Kidney (tissue), 13 donors: ENCODE measurements at regions not wholly inside any gene's neighbourhood (a gene's known extent, or its start where the extent isn't known, plus 50 kb on each side); places are given as distances from the start of the nearest gene placed in this dataset.

ENCODE experiments used
- DNase-seq, 5 donors: peaks; one replicate each; pipeline ENCODE4 v3.0.0-alpha.2; 2013 to 2020
- FAIRE-seq: peaks from 2 replicates; lab custom pipeline; 2012; peaks lifted over from hg19 to GRCh38; lab: Jason Lieb, UNC
- H3K27ac ChIP-seq, 2 donors: one replicate each; pipeline ENCODE4 v1.7.0; 2013; ENCODE audit warnings: low read depth in 2 of 2, low read length in 2 of 2, inconsistent platforms in 1 of 2
- H3K27me3 ChIP-seq: one replicate; pipeline ENCODE4 v1.7.1; 2013; ENCODE audit warnings: low read length, inconsistent platforms; ENCODE audit not compliant: control insufficient read depth, insufficient read depth
- H3K36me3 ChIP-seq, 3 donors: one replicate each; pipeline versions ENCODE4 v1.7.0 to v1.7.1; 2013; ENCODE audit warnings: low read length in 3 of 3, control low read depth in 1 of 3, inconsistent platforms in 1 of 3; ENCODE audit not compliant: insufficient read depth in 3 of 3, control insufficient read depth in 2 of 3
- H3K4me1 ChIP-seq, 3 donors: one replicate each; pipeline versions ENCODE4 v1.7.0 to v1.7.1; 2013; ENCODE audit warnings: low read length in 3 of 3, inconsistent platforms in 1 of 3, low read depth in 1 of 3; ENCODE audit not compliant: control insufficient read depth in 2 of 3, insufficient read depth in 2 of 3
- H3K4me3 ChIP-seq, 3 donors: one replicate each; pipeline versions ENCODE4 v1.7.0 to v1.8.1; 2013; ENCODE audit warnings: low read length in 3 of 3, control low read depth in 1 of 3, inconsistent platforms in 1 of 3
- H3K9ac ChIP-seq, 3 donors: one replicate each; pipeline versions ENCODE4 v1.7.0 to v1.7.1; 2013; ENCODE audit warnings: low read length in 3 of 3, control low read depth in 1 of 3, inconsistent platforms in 1 of 3
- H3K9me3 ChIP-seq, 3 donors: one replicate each; pipeline versions ENCODE4 v1.7.0 to v1.7.1; 2013; ENCODE audit warnings: low read length in 3 of 3, control low read depth in 1 of 3, inconsistent platforms in 1 of 3; ENCODE audit not compliant: control insufficient read depth in 2 of 3, insufficient read depth in 1 of 3
- CTCF ChIP-seq: IDR thresholded peaks from 3 replicates; pipeline ENCODE4 v1.5.1; 2012; ENCODE audit warnings: mild to moderate bottlenecking, moderate library complexity, borderline replicate concordance; ENCODE audit not compliant: insufficient read depth; ENCODE audit errors: extremely low read depth
- intact Hi-C: fragments of 100-400 bp; cut with DNase I; formaldehyde crosslinking; loops from one replicate; pipeline ENCODE4 v1.11.1; 2022
- donor health status: control.
- donor health status: control.
- donor health status: control.
- donor health status: control.
- donor health status: control.
- donor health status: DM: yes; HTN: yes; CAD: no.
- donor health status: Normal renal cell carcinoma (clear cell type).

DNA sequence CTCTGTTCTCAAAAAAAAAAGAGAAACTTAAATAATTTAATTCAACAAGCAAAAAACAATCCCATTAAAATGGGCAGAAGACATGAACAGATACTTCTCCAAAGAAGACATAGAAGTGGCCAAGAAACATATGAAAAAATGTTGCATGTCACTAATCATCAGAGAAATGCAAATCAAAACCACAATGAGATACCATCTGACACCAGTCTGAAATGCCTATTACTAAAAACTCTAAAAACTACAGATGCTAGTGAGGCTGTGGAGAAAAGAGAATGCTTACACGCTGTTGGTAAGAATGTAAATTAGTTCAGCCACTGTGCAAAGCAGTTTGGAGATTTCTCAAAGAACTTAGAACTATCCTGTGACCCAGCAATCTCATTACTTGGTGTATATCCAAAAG lies 382.9 kb downstream of the OTOL1 start:
- H3K4me1 ChIP-seq: no peaks in the 10 kb centered on the region
- H3K27me3 ChIP-seq: no peaks in the 10 kb centered on the region
- intact Hi-C loops: no loop called here
- no peaks in the 10 kb centered on the region for H3K9me3 ChIP-seq
- no peak for TF ChIP-seq CTCF
- FAIRE-seq (no peak), DNase-seq (no peak)
- H3K9ac ChIP-seq: no peak overlapping the region
- H3K36me3 ChIP-seq: no peaks in the 10 kb centered on the region
- no peak overlapping the region for H3K27ac ChIP-seq
- no peak overlapping the region for H3K4me3 ChIP-seq

GRCh38 chr3:161884830-161885229 lies 388.2 kb downstream of the OTOL1 start:
- H3K4me1 ChIP-seq: no peaks in the 10 kb centered on the region
- H3K4me3 ChIP-seq: no peak overlapping the region
- no peak for FAIRE-seq
- no peaks in the 10 kb centered on the region for H3K27me3 ChIP-seq
- H3K9me3 ChIP-seq: no peaks in the 10 kb centered on the region
- no peak overlapping the region for H3K9ac ChIP-seq
- DNase-seq: peak in 1 of 5 donors; percentile 7
- no peaks in the 10 kb centered on the region for H3K36me3 ChIP-seq
- intact Hi-C loops: no loop called here
- TF ChIP-seq CTCF: no peak
- no peak overlapping the region for H3K27ac ChIP-seq

DNA sequence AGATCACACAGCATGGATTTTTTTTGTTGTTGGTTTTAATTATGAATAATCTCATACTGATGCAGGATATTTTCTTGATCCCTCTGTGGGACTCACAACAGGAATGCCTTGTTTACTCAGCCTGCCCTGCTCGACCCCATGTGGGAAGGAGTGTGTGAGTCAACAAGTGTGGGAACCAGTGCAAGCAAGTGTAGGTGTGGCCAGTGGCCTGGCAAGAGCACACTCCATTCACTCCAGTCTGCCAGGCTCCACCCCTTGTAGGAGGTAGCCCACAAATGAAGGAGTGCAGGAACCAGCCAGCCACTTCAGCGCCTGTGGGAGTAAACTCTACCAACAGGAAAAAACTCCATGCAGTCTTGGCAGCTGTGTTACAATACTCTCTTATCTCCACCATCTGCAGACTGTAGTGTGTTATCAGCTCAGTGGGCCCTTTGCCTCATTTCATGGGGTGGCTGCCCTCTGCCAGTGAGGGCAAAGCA lies 393.6 kb downstream of the OTOL1 start:
- TF ChIP-seq CTCF: no peak
- H3K36me3 ChIP-seq: no peaks in the 10 kb centered on the region
- peak in 2 of 5 donors; percentile 13 to 37 for DNase-seq
- H3K9me3 ChIP-seq: peaks cover 0 to 4% (median 0%) of the 10 kb centered on the region in 3 donors
- no peak for FAIRE-seq
- no peak overlapping the region for H3K27ac ChIP-seq
- H3K27me3 ChIP-seq: no peaks in the 10 kb centered on the region
- intact Hi-C loops: no loop called here
- no peak overlapping the region for H3K9ac ChIP-seq
- no peaks in the 10 kb centered on the region for H3K4me1 ChIP-seq
- H3K4me3 ChIP-seq: no peak overlapping the region

DNA sequence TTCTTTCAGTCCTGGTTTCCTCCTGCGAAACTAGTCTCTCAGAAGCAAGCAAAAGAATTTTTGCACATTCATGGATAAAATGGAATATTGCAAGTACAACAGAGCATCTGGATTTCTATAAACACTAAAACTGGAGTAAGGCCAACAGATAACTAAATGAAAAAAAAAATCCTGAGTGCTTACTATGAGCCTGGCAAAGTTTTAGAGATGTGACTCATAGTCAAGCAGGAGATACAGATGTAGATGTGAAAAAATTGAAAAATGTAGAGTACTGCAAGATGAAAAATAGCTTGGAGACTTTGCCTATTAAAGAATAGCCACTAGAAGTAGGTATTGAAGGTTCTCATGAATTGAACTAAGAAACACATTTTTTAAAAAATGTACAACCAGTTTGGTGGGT lies 397.4 kb downstream of the OTOL1 start:
- intact Hi-C loops: no loop called here
- H3K9ac ChIP-seq: no peak overlapping the region
- DNase-seq (no peak), FAIRE-seq (no peak)
- no peaks in the 10 kb centered on the region for H3K36me3 ChIP-seq
- no peak overlapping the region for H3K27ac ChIP-seq
- H3K4me1 ChIP-seq: no peaks in the 10 kb centered on the region
- no peak for TF ChIP-seq CTCF
- peaks cover 0 to 4% (median 0%) of the 10 kb centered on the region in 3 donors for H3K9me3 ChIP-seq
- H3K4me3 ChIP-seq: no peak overlapping the region
- H3K27me3 ChIP-seq: no peaks in the 10 kb centered on the region
